ENCODE measurements at regions not wholly inside any gene's neighbourhood (a gene's known extent, or its start where the extent isn't known, plus 50 kb on each side); places are given as distances from the start of the nearest gene placed in this dataset.

DNA sequence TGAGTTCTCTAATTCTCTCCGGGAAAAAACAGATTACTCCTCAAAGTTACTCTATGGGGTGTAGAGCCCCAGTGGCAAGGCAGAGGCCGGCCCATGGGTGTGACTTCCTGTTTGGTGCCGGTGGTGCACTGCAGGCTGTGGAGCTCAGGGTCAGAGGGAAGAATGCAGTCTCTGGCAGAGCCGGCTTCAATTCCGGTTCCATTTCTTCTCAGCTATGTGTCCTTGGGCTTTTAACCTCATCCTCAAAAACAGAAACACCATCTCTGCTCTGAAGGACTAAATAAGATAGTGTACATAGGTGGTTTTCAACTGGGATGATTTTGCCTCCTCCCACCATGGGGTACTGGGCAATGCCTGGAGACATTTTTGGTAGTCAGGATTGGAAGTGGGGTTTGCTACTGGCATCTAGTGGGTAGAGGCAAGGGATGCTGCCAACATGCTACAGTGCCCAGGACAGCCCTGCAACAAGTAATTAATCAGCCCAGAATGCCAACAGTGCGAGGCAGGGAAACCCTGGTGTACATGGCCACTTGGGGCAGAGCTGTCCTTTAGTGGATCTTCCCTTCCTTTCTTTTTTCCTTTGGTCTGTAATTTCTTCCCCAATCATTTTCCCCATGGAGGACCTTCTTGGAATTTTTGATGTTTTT is 81.2 kb downstream of the INSIG2 start:
- Histone ChIP-seq H3K27me3 (ENCODE audit: control insufficient read depth in 3 of 3, insufficient read depth in 3 of 3, low read depth in 1 of 3, low read length in 3 of 3) (no peaks in the 10 kb centered on the region), H3K18ac (ENCODE audit: low read length) (no peak overlapping the region), H3K27ac (replicated peaks; ENCODE audit: low read length) (no peak overlapping the region), H2BK120ac (ENCODE audit: low read depth, low read length) (no peak overlapping the region), H3K14ac (ENCODE audit: low read length) (no peak overlapping the region), H3K4ac (ENCODE audit: low read length) (no peak overlapping the region), H3K4me2 (ENCODE audit: insufficient read depth, low read length, poor library complexity, severe bottlenecking) (no peak overlapping the region), H2BK12ac (ENCODE audit: low read length) (no peak overlapping the region), H3K9ac (ENCODE audit: low read depth, low read length, poor library complexity) (no peak overlapping the region), H3K4me3 (ENCODE audit: low read length in 2 of 2) (no peak overlapping the region), H3K79me1 (ENCODE audit: low read depth, low read length) (no peaks in the 10 kb centered on the region), H4K8ac (ENCODE audit: low read depth, low read length) (no peak overlapping the region), H3K4me1 (ENCODE audit: control insufficient read depth in 2 of 2, insufficient read depth in 1 of 2, low read depth in 1 of 2, low read length in 2 of 2) (no peaks in the 10 kb centered on the region), H2AFZ (ENCODE audit: low read length) (no peak overlapping the region), H2AK5ac (ENCODE audit: low read depth, low read length) (no peak overlapping the region), H3K9me3 (replicated peaks in 1 of 2; ENCODE audit: control insufficient read depth in 2 of 2, insufficient read depth in 1 of 2, low read depth in 1 of 2, low read length in 2 of 2) (no peaks in the 10 kb centered on the region), H2BK15ac (ENCODE audit: low read length) (no peak overlapping the region), H4K91ac (ENCODE audit: low read depth, low read length, poor library complexity) (no peak overlapping the region), H2BK5ac (ENCODE audit: low read length) (no peak overlapping the region), H3K36me3 (replicated peaks in 1 of 2; ENCODE audit: control insufficient read depth in 2 of 2, insufficient read depth in 2 of 2, low read length in 2 of 2) (no peaks in the 10 kb centered on the region), H3K23ac (ENCODE audit: low read depth, low read length, poor library complexity) (no peak overlapping the region)
- no peak for DNase-seq (ENCODE audit: low spot score)
- WGBS, 2 donors (ENCODE audit: extremely low coverage in 2 of 2, insufficient read length in 2 of 2, insufficient replicate concordance in 1 of 2), result no CpG with 5 or more reads among the region's 6 CpGs

GRCh38 chr2:118168615-118169014 is 80.3 kb downstream of the INSIG2 start:
- H2BK12ac ChIP-seq (ENCODE audit: low read length), result no peak overlapping the region
- no peak for DNase-seq (ENCODE audit: low spot score)
- no peak overlapping the region for H4K91ac ChIP-seq (ENCODE audit: low read depth, low read length, poor library complexity)
- no peak overlapping the region for H2AFZ ChIP-seq (ENCODE audit: low read length)
- no peak overlapping the region for H2BK15ac ChIP-seq (ENCODE audit: low read length)
- H3K4me2 ChIP-seq (ENCODE audit: insufficient read depth, low read length, poor library complexity, severe bottlenecking), result no peak overlapping the region
- no peak overlapping the region for H3K4me3 ChIP-seq (ENCODE audit: low read length in 2 of 2)
- H4K8ac ChIP-seq (ENCODE audit: low read depth, low read length), result no peak overlapping the region
- no peak overlapping the region for H3K14ac ChIP-seq (ENCODE audit: low read length)
- no peaks in the 10 kb centered on the region for H3K27me3 ChIP-seq (ENCODE audit: control insufficient read depth in 3 of 3, insufficient read depth in 3 of 3, low read depth in 1 of 3, low read length in 3 of 3)
- WGBS, 2 donors (ENCODE audit: extremely low coverage in 2 of 2, insufficient read length in 2 of 2, insufficient replicate concordance in 1 of 2), result no CpG with 5 or more reads among the region's 3 CpGs
- no peaks in the 10 kb centered on the region for H3K79me1 ChIP-seq (ENCODE audit: low read depth, low read length)
- no peak overlapping the region for H2BK5ac ChIP-seq (ENCODE audit: low read length)
- H3K9ac ChIP-seq (ENCODE audit: low read depth, low read length, poor library complexity), result no peak overlapping the region
- H2AK5ac ChIP-seq (ENCODE audit: low read depth, low read length), result no peak overlapping the region
- H3K4me1 ChIP-seq (ENCODE audit: control insufficient read depth in 2 of 2, insufficient read depth in 1 of 2, low read depth in 1 of 2, low read length in 2 of 2), result no peaks in the 10 kb centered on the region
- H3K4ac ChIP-seq (ENCODE audit: low read length), result no peak overlapping the region
- H3K18ac ChIP-seq (ENCODE audit: low read length), result no peak overlapping the region
- H3K23ac ChIP-seq (ENCODE audit: low read depth, low read length, poor library complexity), result no peak overlapping the region
- no peaks in the 10 kb centered on the region for H3K9me3 ChIP-seq (replicated peaks in 1 of 2; ENCODE audit: control insufficient read depth in 2 of 2, insufficient read depth in 1 of 2, low read depth in 1 of 2, low read length in 2 of 2)
- no peak overlapping the region for H3K27ac ChIP-seq (replicated peaks; ENCODE audit: low read length)
- H2BK120ac ChIP-seq (ENCODE audit: low read depth, low read length), result no peak overlapping the region
- H3K36me3 ChIP-seq (replicated peaks in 1 of 2; ENCODE audit: control insufficient read depth in 2 of 2, insufficient read depth in 2 of 2, low read length in 2 of 2), result no peaks in the 10 kb centered on the region

DNA sequence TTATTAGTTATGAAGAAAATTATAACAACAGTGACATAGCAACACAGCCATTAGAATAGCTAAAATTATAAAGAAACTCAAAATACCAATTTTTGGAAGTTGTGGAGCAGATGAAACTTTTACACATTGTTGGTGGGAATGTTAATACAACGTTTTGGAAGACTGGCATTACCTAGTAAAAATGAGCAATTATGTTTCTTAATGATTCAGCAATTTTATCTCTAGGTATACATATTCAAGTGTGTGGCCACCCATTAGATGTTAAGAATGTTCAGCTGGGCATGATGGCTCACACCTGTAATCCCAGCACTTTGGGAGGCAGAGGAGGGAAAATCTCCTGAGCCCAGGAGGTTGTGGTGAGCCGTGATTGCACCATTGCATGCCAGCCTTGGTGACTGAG is 78.8 kb downstream of the INSIG2 start:
- Histone ChIP-seq H3K27me3 (ENCODE audit: control insufficient read depth in 3 of 3, insufficient read depth in 3 of 3, low read depth in 1 of 3, low read length in 3 of 3) (no peaks in the 10 kb centered on the region), H3K9me3 (replicated peaks in 1 of 2; ENCODE audit: control insufficient read depth in 2 of 2, insufficient read depth in 1 of 2, low read depth in 1 of 2, low read length in 2 of 2) (no peaks in the 10 kb centered on the region), H2AFZ (ENCODE audit: low read length) (no peak overlapping the region), H3K4me2 (ENCODE audit: insufficient read depth, low read length, poor library complexity, severe bottlenecking) (no peak overlapping the region), H3K18ac (ENCODE audit: low read length) (no peak overlapping the region), H3K4ac (ENCODE audit: low read length) (no peak overlapping the region), H3K36me3 (replicated peaks in 1 of 2; ENCODE audit: control insufficient read depth in 2 of 2, insufficient read depth in 2 of 2, low read length in 2 of 2) (no peaks in the 10 kb centered on the region), H4K8ac (ENCODE audit: low read depth, low read length) (no peak overlapping the region), H4K91ac (ENCODE audit: low read depth, low read length, poor library complexity) (no peak overlapping the region), H2BK15ac (ENCODE audit: low read length) (no peak overlapping the region), H2AK5ac (ENCODE audit: low read depth, low read length) (no peak overlapping the region), H3K4me3 (ENCODE audit: low read length in 2 of 2) (no peak overlapping the region), H3K23ac (ENCODE audit: low read depth, low read length, poor library complexity) (no peak overlapping the region), H3K79me1 (ENCODE audit: low read depth, low read length) (no peaks in the 10 kb centered on the region), H3K4me1 (ENCODE audit: control insufficient read depth in 2 of 2, insufficient read depth in 1 of 2, low read depth in 1 of 2, low read length in 2 of 2) (no peaks in the 10 kb centered on the region), H3K9ac (ENCODE audit: low read depth, low read length, poor library complexity) (no peak overlapping the region), H2BK120ac (ENCODE audit: low read depth, low read length) (no peak overlapping the region), H2BK12ac (ENCODE audit: low read length) (no peak overlapping the region), H3K14ac (ENCODE audit: low read length) (no peak overlapping the region), H3K27ac (replicated peaks; ENCODE audit: low read length) (no peak overlapping the region), H2BK5ac (ENCODE audit: low read length) (no peak overlapping the region)
- no CpG with 5 or more reads among the region's 2 CpGs for WGBS, 2 donors (ENCODE audit: extremely low coverage in 2 of 2, insufficient read length in 2 of 2, insufficient replicate concordance in 1 of 2)
- DNase-seq (ENCODE audit: low spot score), result no peak

- Histone ChIP-seq H3K9ac (ENCODE audit: low read depth, low read length, poor library complexity) (no peak overlapping the region), H3K4me1 (ENCODE audit: control insufficient read depth in 2 of 2, insufficient read depth in 1 of 2, low read depth in 1 of 2, low read length in 2 of 2) (no peaks in the 10 kb centered on the region), H2BK12ac (ENCODE audit: low read length) (no peak overlapping the region), H3K23ac (ENCODE audit: low read depth, low read length, poor library complexity) (no peak overlapping the region), H2BK5ac (ENCODE audit: low read length) (no peak overlapping the region), H2AFZ (ENCODE audit: low read length) (no peak overlapping the region), H3K18ac (ENCODE audit: low read length) (no peak overlapping the region), H4K8ac (ENCODE audit: low read depth, low read length) (no peak overlapping the region), H3K14ac (ENCODE audit: low read length) (no peak overlapping the region), H3K4me2 (ENCODE audit: insufficient read depth, low read length, poor library complexity, severe bottlenecking) (no peak overlapping the region), H3K27ac (replicated peaks; ENCODE audit: low read length) (no peak overlapping the region), H2BK15ac (ENCODE audit: low read length) (no peak overlapping the region), H3K4me3 (ENCODE audit: low read length in 2 of 2) (no peak overlapping the region), H3K36me3 (replicated peaks in 1 of 2; ENCODE audit: control insufficient read depth in 2 of 2, insufficient read depth in 2 of 2, low read length in 2 of 2) (no peaks in the 10 kb centered on the region), H4K91ac (ENCODE audit: low read depth, low read length, poor library complexity) (no peak overlapping the region), H2BK120ac (ENCODE audit: low read depth, low read length) (no peak overlapping the region), H2AK5ac (ENCODE audit: low read depth, low read length) (no peak overlapping the region), H3K9me3 (replicated peaks in 1 of 2; ENCODE audit: control insufficient read depth in 2 of 2, insufficient read depth in 1 of 2, low read depth in 1 of 2, low read length in 2 of 2) (no peaks in the 10 kb centered on the region), H3K79me1 (ENCODE audit: low read depth, low read length) (no peaks in the 10 kb centered on the region), H3K4ac (ENCODE audit: low read length) (no peak overlapping the region), H3K27me3 (ENCODE audit: control insufficient read depth in 3 of 3, insufficient read depth in 3 of 3, low read depth in 1 of 3, low read length in 3 of 3) (no peaks in the 10 kb centered on the region)
- no peak for DNase-seq (ENCODE audit: low spot score)
Measured at GRCh38 chr2:118166242-118166641, 78.0 kb downstream of the INSIG2 start.
